ENCODE measurements at regions not wholly inside any gene's neighbourhood (a gene's known extent, or its start where the extent isn't known, plus 50 kb on each side); places are given as distances from the start of the nearest gene placed in this dataset.

- TF ChIP-seq, protein P1, sequence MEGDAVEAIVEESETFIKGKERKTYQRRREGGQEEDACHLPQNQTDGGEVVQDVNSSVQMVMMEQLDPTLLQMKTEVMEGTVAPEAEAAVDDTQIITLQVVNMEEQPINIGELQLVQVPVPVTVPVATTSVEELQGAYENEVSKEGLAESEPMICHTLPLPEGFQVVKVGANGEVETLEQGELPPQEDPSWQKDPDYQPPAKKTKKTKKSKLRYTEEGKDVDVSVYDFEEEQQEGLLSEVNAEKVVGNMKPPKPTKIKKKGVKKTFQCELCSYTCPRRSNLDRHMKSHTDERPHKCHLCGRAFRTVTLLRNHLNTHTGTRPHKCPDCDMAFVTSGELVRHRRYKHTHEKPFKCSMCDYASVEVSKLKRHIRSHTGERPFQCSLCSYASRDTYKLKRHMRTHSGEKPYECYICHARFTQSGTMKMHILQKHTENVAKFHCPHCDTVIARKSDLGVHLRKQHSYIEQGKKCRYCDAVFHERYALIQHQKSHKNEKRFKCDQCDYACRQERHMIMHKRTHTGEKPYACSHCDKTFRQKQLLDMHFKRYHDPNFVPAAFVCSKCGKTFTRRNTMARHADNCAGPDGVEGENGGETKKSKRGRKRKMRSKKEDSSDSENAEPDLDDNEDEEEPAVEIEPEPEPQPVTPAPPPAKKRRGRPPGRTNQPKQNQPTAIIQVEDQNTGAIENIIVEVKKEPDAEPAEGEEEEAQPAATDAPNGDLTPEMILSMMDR (IDR thresholded peaks at IDR 0.05) = no peak
- no peak for TF ChIP-seq POLR2A (IDR thresholded peaks at IDR 0.05)
- TF ChIP-seq POLR2AphosphoS5 (IDR thresholded peaks at IDR 0.05; ENCODE audit: insufficient read depth in 1 of 2, low read depth in 1 of 2) = no peak
These were observed 759.9 kb upstream of the SGO1 start for GRCh38 chr3:20945892-20946291.

Measured in vagina (tissue), 2 donors.